ENCODE measurements at regions not wholly inside any gene's neighbourhood (a gene's known extent, or its start where the extent isn't known, plus 50 kb on each side); places are given as distances from the start of the nearest gene placed in this dataset.
"Not testable (repeated sequence)": the region's sequence is repeated elsewhere in the genome, so short reads cannot be mapped to it uniquely, and the experiment has no call there.

DNA sequence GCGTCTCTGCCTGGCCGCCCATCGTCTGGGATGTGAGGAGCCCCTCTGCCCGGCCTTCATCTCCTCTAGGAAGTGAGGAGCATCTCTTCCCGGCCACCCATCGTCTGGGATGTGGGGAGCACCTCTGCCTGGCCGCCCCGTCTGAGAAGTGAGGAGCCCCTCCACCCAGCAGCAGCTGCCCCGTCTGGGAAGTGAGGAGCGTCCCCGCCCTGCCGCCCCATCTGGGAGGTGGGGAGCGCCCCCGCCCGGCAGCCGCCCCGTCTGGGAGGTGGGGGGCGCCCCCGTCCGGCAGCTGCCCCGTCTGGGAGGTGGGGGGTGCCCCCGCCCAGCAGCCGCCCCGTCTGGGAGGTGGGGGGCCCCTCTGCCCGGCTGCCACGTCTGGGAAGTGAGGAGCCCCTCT, 153.7 kb upstream of the MYRIP start:
- H3K4me1 ChIP-seq (ENCODE audit: control insufficient read depth, insufficient read depth, low read length); DNase-seq; H3K9me3 ChIP-seq (ENCODE audit: control insufficient read depth, insufficient read depth, low read length); H2AK5ac ChIP-seq (ENCODE audit: low read depth, low read length); H4K20me1 ChIP-seq (ENCODE audit: insufficient read depth, low read length); H2BK15ac ChIP-seq (ENCODE audit: low read depth, low read length); H3K23ac ChIP-seq (ENCODE audit: low read depth, low read length); in situ Hi-C loops (cut with MboI; ENCODE audit: low sequenced_read_pairs); ATAC-seq (ENCODE audit: low read depth); H3K14ac ChIP-seq (replicated peaks; ENCODE audit: low read depth, low read length); dilution Hi-C loops (cut with HindIII; ENCODE audit: low sequenced_read_pairs, unreplicated experiment); H3K79me1 ChIP-seq (ENCODE audit: low read depth in 1 of 2, low read length in 2 of 2); POLR2A ChIA-PET (ENCODE audit: unreplicated experiment); H3K4me2 ChIP-seq (ENCODE audit: low read depth, low read length); H3K27ac ChIP-seq (ENCODE audit: insufficient read depth, low read length); H3K9me1 ChIP-seq (ENCODE audit: insufficient read depth, low read length); H3K18ac ChIP-seq (ENCODE audit: low read depth, low read length); H3K27me3 ChIP-seq (ENCODE audit: control insufficient read depth, insufficient read depth, low read length); H2BK20ac ChIP-seq (ENCODE audit: low read depth, low read length); CTCF ChIA-PET; H2AK9ac ChIP-seq (replicated peaks; ENCODE audit: low read depth, low read length, poor library complexity); H2BK5ac ChIP-seq (ENCODE audit: low read depth, low read length, poor library complexity, severe bottlenecking); H4K91ac ChIP-seq (ENCODE audit: insufficient read depth, low read depth, low read length); BruUV-seq (replicated peaks); H3K4ac ChIP-seq (ENCODE audit: low read depth, low read length); H3K56ac ChIP-seq (ENCODE audit: extremely low read depth, insufficient read depth, low read length); H4K5ac ChIP-seq (ENCODE audit: low read depth, low read length); H2AFZ ChIP-seq (replicated peaks; ENCODE audit: low read length, poor library complexity); H3K36me3 ChIP-seq (ENCODE audit: control insufficient read depth, insufficient read depth, low read length); H3K4me3 ChIP-seq (ENCODE audit: insufficient read depth, low read depth, low read length); H3K9ac ChIP-seq (ENCODE audit: low read depth, low read length); H2BK120ac ChIP-seq (ENCODE audit: low read depth, low read length); H4K8ac ChIP-seq (ENCODE audit: low read depth in 2 of 2, low read length in 2 of 2); intact Hi-C loops (cut with micrococcal nuclease): not testable (repeated sequence)
- no CpG with 5 or more reads among the region's 26 CpGs for WGBS, 2 experiments (ENCODE audit: extremely low coverage in 2 of 2, insufficient read length in 1 of 2)

All from IMR-90 (cell line).